Nephron progenitor cell (in vitro differentiated cells): ENCODE measurements at regions not wholly inside any gene's neighbourhood (a gene's known extent, or its start where the extent isn't known, plus 50 kb on each side); places are given as distances from the start of the nearest gene placed in this dataset.
"Not testable (repeated sequence)": the region's sequence is repeated elsewhere in the genome, so short reads cannot be mapped to it uniquely, and the experiment has no call there.

Experiments
- DNase-seq: peaks from one replicate; pipeline ENCODE4 v3.0.0; 2021
- H3K27ac Mint-ChIP-seq: 2 replicates; pipeline ENCODE4 v1.8.0; 2021; ENCODE audit warnings: mild to moderate bottlenecking, moderate library complexity, mixed read lengths
- H3K27me3 Mint-ChIP-seq: 2 replicates; pipeline ENCODE4 v1.8.0; 2021; ENCODE audit warnings: mild to moderate bottlenecking, low read depth, mixed read lengths; ENCODE audit not compliant: poor library complexity
- H3K36me3 Mint-ChIP-seq: 2 replicates; pipeline ENCODE4 v1.8.0; 2021; ENCODE audit warnings: low read depth, mixed read lengths
- H3K4me1 Mint-ChIP-seq: 2 replicates; pipeline ENCODE4 v1.8.0; 2021; ENCODE audit warnings: mixed read lengths
- H3K4me3 Mint-ChIP-seq: 2 replicates; pipeline ENCODE4 v1.8.0; 2021; ENCODE audit warnings: mild to moderate bottlenecking, moderate library complexity, mixed read lengths
- H3K9me3 Mint-ChIP-seq: 2 replicates; pipeline ENCODE4 v1.8.0; 2021; ENCODE audit warnings: mild to moderate bottlenecking, moderate library complexity, mixed read lengths
- CTCF ChIP-seq: fragments of 200-600 bp; sonication (generic); IDR thresholded peaks from 2 replicates; pipeline ENCODE4 v1.5.0; 2021; ENCODE audit warnings: antibody characterized with exemption

GRCh38 chr3:43236008-43236407, 50.3 kb upstream of the SNRK start:
- no peak for DNase-seq
- Mint-ChIP-seq H3K27ac (no peak overlapping the region), H3K9me3 (no peaks in the 10 kb centered on the region), H3K36me3 (no peaks in the 10 kb centered on the region), H3K4me3 (no peak overlapping the region), H3K4me1 (no peaks in the 10 kb centered on the region), H3K27me3 (peaks cover 17% of the 10 kb centered on the region)
- no peak for TF ChIP-seq CTCF

GRCh38 chr3:43233062-43233461, 53.3 kb upstream of the SNRK start:
- no peaks in the 10 kb centered on the region for H3K4me1 Mint-ChIP-seq
- peaks cover 11% of the 10 kb centered on the region for H3K27me3 Mint-ChIP-seq
- no peaks in the 10 kb centered on the region for H3K36me3 Mint-ChIP-seq
- no peak for TF ChIP-seq CTCF
- no peak overlapping the region for H3K4me3 Mint-ChIP-seq
- H3K9me3 Mint-ChIP-seq, result peaks cover 4% of the 10 kb centered on the region
- H3K27ac Mint-ChIP-seq, result no peak overlapping the region
- no peak for DNase-seq

- Mint-ChIP-seq H3K4me3 (no peak overlapping the region), H3K27me3 (peaks cover 8% of the 10 kb centered on the region), H3K36me3 (no peaks in the 10 kb centered on the region), H3K27ac (no peak overlapping the region), H3K4me1 (no peaks in the 10 kb centered on the region), H3K9me3 (peaks cover 20% of the 10 kb centered on the region)
- TF ChIP-seq CTCF, result no peak
- DNase-seq, result no peak
These were observed 54.9 kb upstream of the SNRK start for GRCh38 chr3:43231276-43232000.

- not testable (repeated sequence) for H3K4me1 Mint-ChIP-seq, DNase-seq, H3K27me3 Mint-ChIP-seq, H3K36me3 Mint-ChIP-seq, H3K4me3 Mint-ChIP-seq, H3K27ac Mint-ChIP-seq
- peaks cover 29% of the 10 kb centered on the region for H3K9me3 Mint-ChIP-seq
These were observed 56.5 kb upstream of the SNRK start for GRCh38 chr3:43229865-43230264.

GRCh38 chr3:43227685-43228084, 58.7 kb upstream of the SNRK start:
- not testable (repeated sequence) for H3K36me3 Mint-ChIP-seq, H3K27me3 Mint-ChIP-seq, H3K4me3 Mint-ChIP-seq, H3K27ac Mint-ChIP-seq, DNase-seq, H3K4me1 Mint-ChIP-seq
- peaks cover 51% of the 10 kb centered on the region for H3K9me3 Mint-ChIP-seq

- peaks cover 69% of the 10 kb centered on the region for H3K9me3 Mint-ChIP-seq
- no peak for DNase-seq
- H3K4me1 Mint-ChIP-seq, result peaks cover 19% of the 10 kb centered on the region
- peaks cover 7% of the 10 kb centered on the region for H3K27me3 Mint-ChIP-seq
- H3K4me3 Mint-ChIP-seq, result no peak overlapping the region
- TF ChIP-seq CTCF, result no peak
- H3K36me3 Mint-ChIP-seq, result no peaks in the 10 kb centered on the region
- no peak overlapping the region for H3K27ac Mint-ChIP-seq
These were observed 61.8 kb upstream of the SNRK start for GRCh38 chr3:43224405-43225073.
